AG04450 (cell line): ENCODE measurements at regions not wholly inside any gene's neighbourhood (a gene's known extent, or its start where the extent isn't known, plus 50 kb on each side); places are given as distances from the start of the nearest gene placed in this dataset.

Source experiments
- CTCF ChIA-PET: fragments of 300-600, 350-600 bp; formaldehyde crosslinking; extraction: SDS; loops from one replicate; lab custom pipeline; 2022; ENCODE audit warnings: antibody characterized with exemption, inconsistent platforms; lab: Charles Lee
- POLR2A ChIA-PET: fragments of 350-600 bp; formaldehyde crosslinking; extraction: SDS; loops from one replicate; lab custom pipeline; 2021; ENCODE audit warnings: antibody characterized with exemption, inconsistent platforms; lab: Yijun Ruan, JAX
- DNase-seq: peaks from one replicate; pipeline ENCODE4 v3.0.0-alpha.2; 2011; ENCODE audit warnings: low read depth, low spot score
- H3K27ac ChIP-seq: one replicate; pipeline ENCODE4 v1.5.1; 2012; ENCODE audit warnings: low read depth, low read length, control low read depth
- H3K27me3 ChIP-seq: one replicate; pipeline ENCODE4 v1.6.0; 2012; ENCODE audit warnings: low read length; ENCODE audit not compliant: control insufficient read depth, insufficient read depth
- H3K4me3 ChIP-seq: 2 replicates; pipeline ENCODE4 v1.5.1; 2011; ENCODE audit warnings: mild to moderate bottlenecking, low read depth, low read length, control low read depth
- H3K9me3 ChIP-seq: 2 replicates; pipeline ENCODE4 v1.5.1; 2012; ENCODE audit warnings: low read length; ENCODE audit not compliant: control insufficient read depth, insufficient read depth
- CTCF ChIP-seq: IDR thresholded peaks from 2 replicates; pipeline ENCODE4 v1.5.1; 2011; ENCODE audit warnings: low read depth, low read length, control low read depth, inconsistent platforms

- POLR2A ChIA-PET: no interaction called here
- TF ChIP-seq CTCF: peak; percentile 42
- Histone ChIP-seq H3K4me3 (no peak overlapping the region), H3K27ac (no peak overlapping the region), H3K27me3 (no peaks in the 10 kb centered on the region), H3K9me3 (no peaks in the 10 kb centered on the region)
- CTCF ChIA-PET: interaction anchor here (0.6 to 1.7 kb wide), 5 partner anchors 9 to 468 kb away, joined by 3 to 27 read pairs (median 3); no protein-coding TSS in a partner anchor
- no peak for DNase-seq
These were observed 83.0 kb upstream of the CCDC196 start for GRCh38 chr14:66403183-66403582.

GRCh38 chr14:66404051-66404545, 82.1 kb upstream of the CCDC196 start:
- Histone ChIP-seq H3K9me3 (no peaks in the 10 kb centered on the region), H3K27ac (no peak overlapping the region), H3K4me3 (no peak overlapping the region), H3K27me3 (no peaks in the 10 kb centered on the region)
- TF ChIP-seq CTCF: no peak
- POLR2A ChIA-PET: no interaction called here
- CTCF ChIA-PET: interaction anchor here (1.1 to 1.7 kb wide), 3 partner anchors 10 to 44 kb away, joined by 3 to 27 read pairs (median 5); no protein-coding TSS in a partner anchor
- DNase-seq: no peak

- Histone ChIP-seq H3K4me3 (no peak overlapping the region), H3K27me3 (no peaks in the 10 kb centered on the region), H3K9me3 (no peaks in the 10 kb centered on the region), H3K27ac (no peak overlapping the region)
- ChIA-PET POLR2A (no interaction called here), CTCF (no interaction called here)
- no peak for TF ChIP-seq CTCF
- DNase-seq: no peak
These were observed 81.0 kb upstream of the CCDC196 start for GRCh38 chr14:66405158-66405557.

- no peak for TF ChIP-seq CTCF
- no peaks in the 10 kb centered on the region for H3K9me3 ChIP-seq
- no peaks in the 10 kb centered on the region for H3K27me3 ChIP-seq
- no peak overlapping the region for H3K4me3 ChIP-seq
- no peak for DNase-seq
- CTCF ChIA-PET: no interaction called here
- H3K27ac ChIP-seq: no peak overlapping the region
- POLR2A ChIA-PET: interaction anchor here (0.6 kb wide), 1 partner anchor 26 kb away, joined by 3 read pairs; no protein-coding TSS in a partner anchor
These were observed 72.3 kb upstream of the CCDC196 start for GRCh38 chr14:66413901-66414300.

GRCh38 chr14:66414511-66414910, 71.7 kb upstream of the CCDC196 start:
- no peak for TF ChIP-seq CTCF
- H3K27me3 ChIP-seq: no peaks in the 10 kb centered on the region
- H3K4me3 ChIP-seq: no peak overlapping the region
- POLR2A ChIA-PET: interaction anchor here (0.6 kb wide), 1 partner anchor 26 kb away, joined by 3 read pairs; no protein-coding TSS in a partner anchor
- CTCF ChIA-PET: no interaction called here
- no peaks in the 10 kb centered on the region for H3K9me3 ChIP-seq
- DNase-seq: no peak
- no peak overlapping the region for H3K27ac ChIP-seq
